ENCODE measurements at regions not wholly inside any gene's neighbourhood (a gene's known extent, or its start where the extent isn't known, plus 50 kb on each side); places are given as distances from the start of the nearest gene placed in this dataset.

GRCh38 chr13:40338217-40338616 is 328.2 kb downstream of the FOXO1 start:
- TF ChIP-seq, protein P1, sequence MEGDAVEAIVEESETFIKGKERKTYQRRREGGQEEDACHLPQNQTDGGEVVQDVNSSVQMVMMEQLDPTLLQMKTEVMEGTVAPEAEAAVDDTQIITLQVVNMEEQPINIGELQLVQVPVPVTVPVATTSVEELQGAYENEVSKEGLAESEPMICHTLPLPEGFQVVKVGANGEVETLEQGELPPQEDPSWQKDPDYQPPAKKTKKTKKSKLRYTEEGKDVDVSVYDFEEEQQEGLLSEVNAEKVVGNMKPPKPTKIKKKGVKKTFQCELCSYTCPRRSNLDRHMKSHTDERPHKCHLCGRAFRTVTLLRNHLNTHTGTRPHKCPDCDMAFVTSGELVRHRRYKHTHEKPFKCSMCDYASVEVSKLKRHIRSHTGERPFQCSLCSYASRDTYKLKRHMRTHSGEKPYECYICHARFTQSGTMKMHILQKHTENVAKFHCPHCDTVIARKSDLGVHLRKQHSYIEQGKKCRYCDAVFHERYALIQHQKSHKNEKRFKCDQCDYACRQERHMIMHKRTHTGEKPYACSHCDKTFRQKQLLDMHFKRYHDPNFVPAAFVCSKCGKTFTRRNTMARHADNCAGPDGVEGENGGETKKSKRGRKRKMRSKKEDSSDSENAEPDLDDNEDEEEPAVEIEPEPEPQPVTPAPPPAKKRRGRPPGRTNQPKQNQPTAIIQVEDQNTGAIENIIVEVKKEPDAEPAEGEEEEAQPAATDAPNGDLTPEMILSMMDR (IDR thresholded peaks at IDR 0.05) = no peak
- no peak for TF ChIP-seq POLR2A (IDR thresholded peaks at IDR 0.05)

All from breast epithelium (tissue), 3 donors.